PFSK-1 (cell line): ENCODE measurements at regions not wholly inside any gene's neighbourhood (a gene's known extent, or its start where the extent isn't known, plus 50 kb on each side); places are given as distances from the start of the nearest gene placed in this dataset.

Source experiments
- FOXP2 ChIP-seq: optimal IDR thresholded peaks from 2 replicates; pipeline ENCODE3; 2011; ENCODE audit warnings: borderline replicate concordance, control low read depth, inconsistent platforms; ENCODE audit not compliant: insufficient read depth; ENCODE audit errors: extremely low read length, extremely low read depth
- POLR2AphosphoS5 ChIP-seq: IDR thresholded peaks from 2 replicates; pipeline ENCODE4 v1.6.1; 2012; ENCODE audit warnings: low read depth, mild to moderate bottlenecking, control low read depth, low read length, moderate library complexity
- SIN3A ChIP-seq: IDR thresholded peaks from 2 replicates; pipeline ENCODE4 v1.6.1; 2012; ENCODE audit warnings: mild to moderate bottlenecking, low read length, moderate library complexity, borderline replicate concordance; ENCODE audit not compliant: insufficient read depth
- TAF1 ChIP-seq: IDR thresholded peaks from 2 replicates; pipeline ENCODE4 v1.6.1; 2012; ENCODE audit warnings: low read length, control low read depth, borderline replicate concordance; ENCODE audit not compliant: insufficient read depth
- TF ChIP-seq, protein P1 (sequence below), 2 experiments: IDR thresholded peaks; 2 replicates each; pipeline versions ENCODE4 v1.6.1 to v1.8.0; 2011 to 2012; ENCODE audit warnings: low read depth in 2 of 2, low read length in 2 of 2, control low read depth in 1 of 2, inconsistent platforms in 1 of 2, mild to moderate bottlenecking in 1 of 2, moderate library complexity in 1 of 2; ENCODE audit not compliant: insufficient read depth in 1 of 2

- TF ChIP-seq FOXP2 (no peak), POLR2AphosphoS5 (no peak), TAF1 (no peak), SIN3A (no peak)
- TF ChIP-seq, protein P1, sequence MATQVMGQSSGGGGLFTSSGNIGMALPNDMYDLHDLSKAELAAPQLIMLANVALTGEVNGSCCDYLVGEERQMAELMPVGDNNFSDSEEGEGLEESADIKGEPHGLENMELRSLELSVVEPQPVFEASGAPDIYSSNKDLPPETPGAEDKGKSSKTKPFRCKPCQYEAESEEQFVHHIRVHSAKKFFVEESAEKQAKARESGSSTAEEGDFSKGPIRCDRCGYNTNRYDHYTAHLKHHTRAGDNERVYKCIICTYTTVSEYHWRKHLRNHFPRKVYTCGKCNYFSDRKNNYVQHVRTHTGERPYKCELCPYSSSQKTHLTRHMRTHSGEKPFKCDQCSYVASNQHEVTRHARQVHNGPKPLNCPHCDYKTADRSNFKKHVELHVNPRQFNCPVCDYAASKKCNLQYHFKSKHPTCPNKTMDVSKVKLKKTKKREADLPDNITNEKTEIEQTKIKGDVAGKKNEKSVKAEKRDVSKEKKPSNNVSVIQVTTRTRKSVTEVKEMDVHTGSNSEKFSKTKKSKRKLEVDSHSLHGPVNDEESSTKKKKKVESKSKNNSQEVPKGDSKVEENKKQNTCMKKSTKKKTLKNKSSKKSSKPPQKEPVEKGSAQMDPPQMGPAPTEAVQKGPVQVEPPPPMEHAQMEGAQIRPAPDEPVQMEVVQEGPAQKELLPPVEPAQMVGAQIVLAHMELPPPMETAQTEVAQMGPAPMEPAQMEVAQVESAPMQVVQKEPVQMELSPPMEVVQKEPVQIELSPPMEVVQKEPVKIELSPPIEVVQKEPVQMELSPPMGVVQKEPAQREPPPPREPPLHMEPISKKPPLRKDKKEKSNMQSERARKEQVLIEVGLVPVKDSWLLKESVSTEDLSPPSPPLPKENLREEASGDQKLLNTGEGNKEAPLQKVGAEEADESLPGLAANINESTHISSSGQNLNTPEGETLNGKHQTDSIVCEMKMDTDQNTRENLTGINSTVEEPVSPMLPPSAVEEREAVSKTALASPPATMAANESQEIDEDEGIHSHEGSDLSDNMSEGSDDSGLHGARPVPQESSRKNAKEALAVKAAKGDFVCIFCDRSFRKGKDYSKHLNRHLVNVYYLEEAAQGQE (IDR thresholded peaks at IDR 0.05; ENCODE audit: insufficient read depth in 1 of 2, low read depth in 2 of 2, low read length in 2 of 2): no peak
These were observed 222.7 kb downstream of the SPRY1 start for GRCh38 chr4:123619326-123619725.

DNA sequence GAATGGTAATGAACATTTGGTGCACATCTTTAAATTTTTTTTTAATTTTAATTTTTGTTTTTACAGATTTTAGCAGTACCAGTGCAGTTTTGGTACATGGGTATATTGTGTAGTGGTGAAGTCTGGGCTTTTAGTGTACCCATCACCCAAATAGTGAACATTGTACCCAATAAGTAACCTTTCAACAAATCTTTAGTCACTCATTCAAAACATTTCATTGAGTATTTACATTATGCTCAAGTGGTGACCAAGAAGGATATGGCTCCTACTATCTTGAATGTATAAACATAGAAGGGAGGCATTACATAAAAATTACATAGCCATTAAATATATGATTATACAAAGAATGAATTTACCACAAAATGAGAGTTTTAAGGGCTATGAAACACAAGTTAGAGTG is 223.3 kb downstream of the SPRY1 start:
- TF ChIP-seq FOXP2 (no peak), SIN3A (no peak), TAF1 (no peak), POLR2AphosphoS5 (no peak)

DNA sequence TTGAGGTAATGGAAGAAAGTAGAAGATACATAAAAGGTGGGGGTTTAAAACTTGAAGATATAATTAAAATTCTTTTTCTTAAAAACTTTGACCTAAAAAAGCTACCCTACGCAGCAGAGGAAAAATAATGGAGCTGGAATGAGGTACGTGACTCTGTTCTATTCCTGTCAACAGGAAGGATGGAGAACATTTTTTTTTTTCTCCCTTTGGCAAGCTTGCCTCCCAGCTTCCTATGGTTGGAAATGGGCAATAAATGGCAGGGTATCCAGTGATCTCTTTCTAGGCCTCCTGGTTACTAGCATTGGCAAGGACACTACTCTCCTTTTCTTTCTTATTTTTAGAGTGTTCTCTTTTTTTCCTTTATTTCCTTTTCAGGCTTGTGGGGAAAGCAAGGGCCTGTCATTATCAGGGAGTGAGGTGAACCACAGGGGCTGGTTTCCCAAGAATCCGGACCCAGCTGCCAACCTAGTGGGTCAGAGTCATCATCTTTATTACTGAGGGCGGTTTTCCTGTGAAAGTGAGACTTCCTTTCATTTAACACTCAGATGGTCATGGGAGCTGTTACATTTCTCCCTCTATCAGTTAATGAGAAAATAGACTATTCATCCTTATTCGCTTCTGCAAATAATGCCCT is 224.6 kb downstream of the SPRY1 start:
- no peak for TF ChIP-seq FOXP2
- TF ChIP-seq SIN3A: no peak
- TF ChIP-seq, protein P1 (IDR thresholded peaks at IDR 0.05; ENCODE audit: insufficient read depth in 1 of 2, low read depth in 2 of 2, low read length in 2 of 2): no peak
- TF ChIP-seq POLR2AphosphoS5: no peak
- no peak for TF ChIP-seq TAF1

DNA sequence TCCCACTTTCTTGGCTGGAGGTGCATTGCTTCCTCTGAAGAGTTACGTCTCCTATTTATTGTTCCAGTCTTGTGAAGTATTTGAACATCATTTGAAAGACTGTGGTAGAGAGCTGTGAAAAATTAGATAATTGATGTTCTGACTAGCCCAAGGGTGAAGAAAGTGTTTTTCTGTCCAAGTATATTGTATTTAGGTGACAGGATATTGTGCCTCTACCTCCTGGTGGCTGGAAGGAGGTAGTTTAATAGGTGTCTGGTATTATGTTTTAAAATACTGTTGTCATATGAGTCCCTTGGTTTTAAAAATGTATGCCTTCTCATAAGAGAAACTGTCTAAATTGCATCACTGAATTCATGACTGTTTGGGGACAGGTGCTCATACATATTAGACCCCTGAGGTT is 226.0 kb downstream of the SPRY1 start:
- TF ChIP-seq FOXP2 (no peak), SIN3A (no peak), TAF1 (no peak), POLR2AphosphoS5 (no peak)
- TF ChIP-seq, protein P1 (IDR thresholded peaks at IDR 0.05; ENCODE audit: insufficient read depth in 1 of 2, low read depth in 2 of 2, low read length in 2 of 2): no peak

- TF ChIP-seq SIN3A (no peak), POLR2AphosphoS5 (no peak), TAF1 (no peak), FOXP2 (no peak)
- TF ChIP-seq, protein P1 (IDR thresholded peaks at IDR 0.05; ENCODE audit: insufficient read depth in 1 of 2, low read depth in 2 of 2, low read length in 2 of 2): no peak
These were observed 227.0 kb downstream of the SPRY1 start for GRCh38 chr4:123623611-123624010.
